GM12864 (cell line): ENCODE measurements at regions not wholly inside any gene's neighbourhood (a gene's known extent, or its start where the extent isn't known, plus 50 kb on each side); places are given as distances from the start of the nearest gene placed in this dataset.

Experiments used
- DNase-seq: peaks from one replicate; pipeline ENCODE4 v3.0.0-alpha.2; 2011; ENCODE audit warnings: low read depth
- H3K4me3 ChIP-seq: 2 replicates; pipeline ENCODE4 v1.5.1; 2011; ENCODE audit warnings: mild to moderate bottlenecking, low read depth, low read length, control low read depth
- CTCF ChIP-seq: IDR thresholded peaks from 2 replicates; pipeline ENCODE4 v1.5.1; 2011; ENCODE audit warnings: low read depth, mild to moderate bottlenecking, moderate library complexity, low read length, control low read depth, inconsistent platforms; ENCODE audit errors: missing control alignments

GRCh38 chr13:79770056-79770455 lies 289.1 kb downstream of the NDFIP2 start:
- no peak for DNase-seq
- TF ChIP-seq CTCF = no peak
- H3K4me3 ChIP-seq = no peak overlapping the region

- no peak for DNase-seq
- TF ChIP-seq CTCF = no peak
These were observed 286.2 kb downstream of the NDFIP2 start for GRCh38 chr13:79767126-79767525.

GRCh38 chr13:79765331-79765730 lies 284.4 kb downstream of the NDFIP2 start:
- DNase-seq = no peak
- TF ChIP-seq CTCF = no peak
- no peak overlapping the region for H3K4me3 ChIP-seq

More at GRCh38 chr13:79767126-79767525, 286.2 kb downstream of the NDFIP2 start:
- no peak overlapping the region for H3K4me3 ChIP-seq

GRCh38 chr13:79749984-79750551 lies 269.1 kb downstream of the NDFIP2 start:
- no peak for DNase-seq
- H3K4me3 ChIP-seq = no peak overlapping the region
- no peak for TF ChIP-seq CTCF

GRCh38 chr13:79749566-79749965 lies 268.6 kb downstream of the NDFIP2 start:
- no peak for TF ChIP-seq CTCF
- H3K4me3 ChIP-seq = no peak overlapping the region
- DNase-seq = no peak

- DNase-seq = no peak
- H3K4me3 ChIP-seq = no peak overlapping the region
- no peak for TF ChIP-seq CTCF
These were observed 264.1 kb downstream of the NDFIP2 start for GRCh38 chr13:79745081-79745480.

- TF ChIP-seq CTCF = no peak
- no peak for DNase-seq
- no peak overlapping the region for H3K4me3 ChIP-seq
These were observed 262.0 kb downstream of the NDFIP2 start for GRCh38 chr13:79742923-79743322.
